GM18502 (cell line): ENCODE measurements at regions not wholly inside any gene's neighbourhood (a gene's known extent, or its start where the extent isn't known, plus 50 kb on each side); places are given as distances from the start of the nearest gene placed in this dataset.

ENCODE experiments used
- ATAC-seq: cut with Tn5 transposase; IDR thresholded peaks from one replicate; pipeline ENCODE4 v1.9.1; 2021; ENCODE audit warnings: mild to moderate bottlenecking; ENCODE audit not compliant: unreplicated experiment, poor library complexity

GRCh38 chr20:48201188-48201587, 415.9 kb upstream of the SULF2 start:
- no peak for ATAC-seq

- no peak for ATAC-seq
These were observed 413.7 kb upstream of the SULF2 start for GRCh38 chr20:48198929-48199451.

- no peak for ATAC-seq
These were observed 411.8 kb upstream of the SULF2 start for GRCh38 chr20:48197066-48197465.

GRCh38 chr20:48196486-48196885, 411.2 kb upstream of the SULF2 start:
- no peak for ATAC-seq

- no peak for ATAC-seq
These were observed 410.7 kb upstream of the SULF2 start for GRCh38 chr20:48196001-48196400.

GRCh38 chr20:48195121-48195870, 410.0 kb upstream of the SULF2 start:
- no peak for ATAC-seq

GRCh38 chr20:48194583-48194982, 409.3 kb upstream of the SULF2 start:
- ATAC-seq: no peak

- no peak for ATAC-seq
These were observed 408.5 kb upstream of the SULF2 start for GRCh38 chr20:48193627-48194425.

GRCh38 chr20:48192109-48192508, 406.8 kb upstream of the SULF2 start:
- no peak for ATAC-seq

- no peak for ATAC-seq
These were observed 405.9 kb upstream of the SULF2 start for GRCh38 chr20:48191200-48191599.

GRCh38 chr20:48190757-48191156, 405.5 kb upstream of the SULF2 start:
- ATAC-seq: no peak

- no peak for ATAC-seq
These were observed 403.9 kb upstream of the SULF2 start for GRCh38 chr20:48189181-48189580.

- ATAC-seq: no peak
These were observed 402.6 kb upstream of the SULF2 start for GRCh38 chr20:48187851-48188250.

GRCh38 chr20:48186915-48187314, 401.6 kb upstream of the SULF2 start:
- no peak for ATAC-seq

GRCh38 chr20:48186447-48186846, 401.2 kb upstream of the SULF2 start:
- no peak for ATAC-seq

- ATAC-seq: no peak
These were observed 398.9 kb upstream of the SULF2 start for GRCh38 chr20:48184229-48184628.

- no peak for ATAC-seq
These were observed 396.1 kb upstream of the SULF2 start for GRCh38 chr20:48181261-48181935.

GRCh38 chr20:48180618-48181017, 395.3 kb upstream of the SULF2 start:
- no peak for ATAC-seq

- no peak for ATAC-seq
These were observed 394.7 kb upstream of the SULF2 start for GRCh38 chr20:48180024-48180423.

GRCh38 chr20:48178633-48179032, 393.4 kb upstream of the SULF2 start:
- ATAC-seq: no peak

GRCh38 chr20:48177058-48177457, 391.8 kb upstream of the SULF2 start:
- ATAC-seq: no peak
